Stimulated activated CD4-positive, alpha-beta T cell treated with anti-CD3 and anti-CD28 coated beads, Interleukin-12 subunit alpha, Interleukin-12 subunit beta, amount 100 ng/mL, for 48 hours (primary cell): ENCODE measurements at regions not wholly inside any gene's neighbourhood (a gene's known extent, or its start where the extent isn't known, plus 50 kb on each side); places are given as distances from the start of the nearest gene placed in this dataset.

Experiments
- DNase-seq, 3 donors: peaks; one replicate each; pipeline ENCODE4 v3.0.0-alpha.2; 2020; ENCODE audit warnings: low read depth in 2 of 3, low spot score in 1 of 3

DNA sequence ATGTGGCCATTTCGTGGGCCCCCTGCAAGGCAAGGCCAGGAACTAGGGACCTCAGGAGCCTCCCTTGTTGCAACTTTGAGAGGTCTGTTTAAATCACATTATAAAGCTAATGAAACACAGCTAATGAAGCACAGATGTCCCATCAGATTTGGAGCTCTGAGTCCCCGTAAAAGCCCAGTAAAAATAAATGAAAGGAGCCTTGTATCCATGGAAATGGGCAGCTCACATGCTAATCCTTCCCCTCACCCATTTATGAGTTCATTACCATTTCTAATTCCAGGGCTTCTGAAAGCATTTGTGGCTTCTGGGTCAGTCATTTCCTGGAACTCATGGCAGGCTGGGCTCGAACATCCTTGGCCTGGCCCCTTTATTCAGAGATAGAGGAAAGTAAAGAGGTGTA is 274.8 kb downstream of the SS18 start:
- DNase-seq = no peak

DNA sequence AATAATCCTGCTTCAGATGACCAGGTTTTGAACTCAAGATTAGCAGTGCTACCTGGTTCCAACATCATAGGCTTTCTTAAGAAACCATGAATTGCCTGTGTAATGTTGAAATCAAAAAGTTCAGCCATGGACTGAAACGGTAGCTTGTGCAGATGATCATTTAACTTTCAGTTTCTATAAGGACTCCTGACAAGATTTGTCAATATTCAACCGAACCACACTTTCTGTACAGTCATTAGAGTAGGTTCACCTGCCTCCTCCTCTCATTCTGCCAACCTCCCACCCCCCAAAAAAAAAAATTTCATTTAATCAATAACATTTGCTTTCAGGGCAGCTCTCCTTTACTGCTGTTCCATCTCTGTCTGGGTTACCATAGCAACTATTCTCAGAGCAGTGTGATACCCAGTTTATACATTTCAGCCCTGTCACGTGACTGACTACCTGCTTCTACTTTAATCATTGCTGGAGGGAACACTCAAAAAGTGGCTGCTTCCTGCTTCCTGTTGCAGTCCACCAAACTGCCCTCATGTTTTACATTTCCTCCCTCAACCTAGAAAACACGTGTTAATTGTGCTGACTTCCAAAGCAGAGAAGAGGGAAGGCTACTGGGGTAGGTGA is 275.5 kb downstream of the SS18 start:
- DNase-seq = no peak

DNA sequence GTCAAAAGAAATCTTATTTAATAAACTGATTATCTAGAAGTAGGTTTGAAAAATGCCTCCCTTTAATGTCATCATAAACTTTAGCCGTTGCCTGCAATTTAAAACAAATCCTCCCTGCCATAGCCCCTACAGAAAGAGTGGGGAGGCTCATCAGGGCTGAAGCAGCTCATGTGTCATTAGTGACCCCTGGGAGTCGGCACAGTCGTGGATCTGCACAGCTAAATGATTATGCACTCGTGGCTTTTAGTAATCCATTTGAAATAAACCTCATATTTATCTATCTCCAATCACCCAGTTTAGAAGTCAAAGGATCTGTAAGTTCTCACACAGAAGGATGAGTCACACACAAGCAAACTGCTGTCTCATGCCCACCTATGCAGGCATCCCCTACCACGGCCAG is 277.3 kb downstream of the SS18 start:
- no peak for DNase-seq

DNA sequence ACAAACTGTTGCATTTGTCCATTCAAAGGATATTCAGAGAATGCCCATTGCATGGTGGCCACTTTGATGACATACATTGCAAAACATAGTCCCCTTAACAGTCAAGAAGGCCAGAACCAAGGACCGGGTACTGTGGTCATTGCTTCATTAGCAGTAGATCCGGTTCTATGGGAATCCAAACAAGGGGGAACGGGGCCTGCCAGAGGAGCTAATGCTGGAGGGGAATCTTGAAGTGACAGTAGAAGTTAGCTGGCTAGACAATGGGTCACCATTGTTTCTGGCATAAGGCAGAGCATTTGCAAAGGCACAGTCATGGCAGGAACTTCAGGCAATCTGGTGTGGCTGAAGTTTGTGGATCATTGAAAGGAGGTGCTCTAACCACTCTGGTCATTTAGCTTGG is 279.7 kb downstream of the SS18 start:
- no peak for DNase-seq

DNA sequence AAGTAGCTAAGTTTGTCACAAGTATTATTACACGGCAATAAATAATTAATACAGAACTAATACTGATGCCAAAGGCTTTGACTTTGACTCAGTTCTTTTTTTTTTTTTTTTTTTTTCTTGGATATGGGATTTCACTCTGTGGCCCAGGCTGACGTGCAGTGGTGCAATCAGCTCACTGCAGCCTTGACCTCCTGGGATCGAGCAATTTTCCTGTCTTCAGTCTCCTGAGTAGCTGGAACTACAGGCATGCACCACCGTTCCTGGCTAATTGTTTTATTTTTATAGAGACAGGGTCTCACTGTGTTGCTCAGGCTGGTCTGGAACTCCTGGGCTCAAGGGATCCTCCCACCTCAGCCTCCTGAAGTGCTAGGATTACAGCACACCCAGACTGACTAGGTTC is 284.5 kb downstream of the SS18 start:
- no peak for DNase-seq

DNA sequence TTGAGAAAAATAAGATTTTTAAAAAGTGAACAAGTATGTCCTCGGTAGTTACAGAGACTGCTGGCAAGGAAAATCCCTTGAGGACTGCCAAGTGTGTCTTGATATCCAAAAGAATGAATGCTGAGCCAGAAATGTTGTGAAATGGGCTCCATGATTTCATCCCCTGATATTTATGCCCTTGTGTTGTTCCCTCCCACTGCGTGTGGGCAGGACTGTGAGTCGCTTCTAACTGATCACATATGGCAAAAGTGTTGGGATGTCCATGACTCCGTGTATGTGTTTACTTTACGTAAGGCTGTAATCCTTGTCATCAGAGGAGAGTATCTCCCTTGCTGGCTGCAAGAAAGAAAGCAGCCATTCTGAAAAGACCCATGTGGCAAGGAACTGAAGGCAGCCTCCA is 285.1 kb downstream of the SS18 start:
- DNase-seq = no peak

DNA sequence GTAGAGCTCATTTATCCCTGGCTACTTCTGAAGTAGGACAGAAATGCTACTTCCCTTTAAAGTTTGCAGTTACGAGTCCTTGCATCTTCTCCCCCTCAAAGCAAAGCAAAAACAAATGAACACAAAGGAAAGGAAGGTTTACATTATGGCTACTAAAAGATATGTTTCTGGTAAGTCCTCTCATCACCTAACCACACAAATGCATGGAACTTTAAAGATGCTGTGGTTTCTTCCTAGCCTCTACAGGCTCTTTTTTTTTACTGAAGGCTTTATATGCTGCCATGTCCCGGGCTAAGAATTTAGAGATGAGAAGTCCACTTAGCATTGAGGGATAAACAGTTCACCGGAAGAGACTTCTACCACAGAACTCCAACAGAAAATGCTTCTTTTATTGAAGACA is 291.2 kb downstream of the SS18 start:
- DNase-seq = no peak

DNA sequence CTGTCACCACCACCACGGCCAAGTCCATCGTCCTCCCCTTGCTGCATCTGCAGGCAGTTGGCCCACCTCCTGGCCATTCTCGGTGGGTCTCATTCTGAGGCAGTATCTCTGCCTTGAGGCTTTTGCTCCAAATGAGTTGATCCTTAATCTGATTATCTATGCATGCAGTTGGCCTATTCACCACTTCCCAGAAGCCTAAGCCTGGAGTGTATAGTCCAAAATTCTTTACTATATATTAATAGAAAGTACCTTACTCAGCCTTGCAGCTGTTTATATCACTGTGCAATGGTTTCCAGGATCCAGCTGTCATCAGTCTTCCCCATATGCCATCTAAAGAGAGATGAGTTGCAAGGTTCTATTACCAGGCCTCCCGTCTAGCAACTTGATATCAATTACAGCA is 292.4 kb downstream of the SS18 start:
- DNase-seq = no peak

DNA sequence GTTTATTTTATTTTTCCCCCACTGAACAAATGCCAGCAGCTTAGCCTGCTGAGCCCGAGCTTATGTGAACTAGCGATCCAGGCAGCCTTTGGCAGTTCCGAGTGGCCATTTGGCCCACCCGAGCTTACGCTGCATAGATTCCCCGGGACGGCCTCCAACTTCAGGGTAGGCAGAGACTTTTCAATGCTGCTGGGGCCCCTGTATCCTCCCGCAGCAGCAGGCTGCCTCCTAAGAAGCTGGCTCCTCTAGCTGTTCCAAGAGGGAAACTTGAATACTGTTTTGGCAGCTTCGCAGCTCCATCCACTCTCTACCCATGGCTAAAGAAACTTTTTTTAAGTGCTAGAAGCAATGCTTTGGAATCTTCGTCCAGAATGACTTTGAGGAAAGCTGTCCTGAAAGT is 295.2 kb downstream of the SS18 start:
- DNase-seq = no peak

DNA sequence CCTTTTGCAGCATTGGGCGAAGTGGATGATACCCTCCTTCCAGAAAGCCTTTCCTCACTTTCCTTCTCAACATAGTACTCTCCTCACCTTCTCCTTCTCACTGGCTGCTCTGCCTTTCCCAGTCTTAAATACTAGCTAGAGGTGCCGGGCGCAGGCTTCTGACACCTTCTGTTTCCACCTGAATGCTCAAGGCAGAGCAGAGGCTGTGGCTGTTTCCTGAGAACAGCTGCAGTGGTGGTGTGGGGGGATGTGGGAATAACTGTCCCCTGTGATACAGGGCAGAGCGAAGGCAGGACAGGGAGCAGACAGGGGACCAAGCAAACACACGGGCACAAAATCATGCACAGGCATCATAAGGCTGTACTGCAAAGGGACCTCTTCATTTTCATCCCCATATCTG is 303.1 kb downstream of the SS18 start:
- DNase-seq = no peak

DNA sequence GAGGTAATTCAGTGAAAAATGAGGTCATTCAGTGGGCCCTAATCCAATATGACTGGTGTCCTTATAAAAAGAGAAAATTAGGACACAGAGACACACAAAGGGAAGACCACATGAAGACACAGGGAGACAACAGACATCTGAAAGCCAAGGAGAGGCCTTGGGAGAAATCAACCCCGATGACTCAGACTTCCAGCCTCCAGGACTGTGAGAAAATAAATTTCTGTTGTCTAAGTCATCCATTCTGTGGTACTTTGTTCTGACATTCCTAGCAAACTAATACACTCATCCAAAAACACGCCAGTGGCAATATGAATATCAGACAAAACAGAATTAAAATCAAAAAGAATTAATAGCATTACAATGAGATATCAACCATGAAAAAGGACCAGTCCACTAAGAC is 303.7 kb downstream of the SS18 start:
- no peak for DNase-seq

DNA sequence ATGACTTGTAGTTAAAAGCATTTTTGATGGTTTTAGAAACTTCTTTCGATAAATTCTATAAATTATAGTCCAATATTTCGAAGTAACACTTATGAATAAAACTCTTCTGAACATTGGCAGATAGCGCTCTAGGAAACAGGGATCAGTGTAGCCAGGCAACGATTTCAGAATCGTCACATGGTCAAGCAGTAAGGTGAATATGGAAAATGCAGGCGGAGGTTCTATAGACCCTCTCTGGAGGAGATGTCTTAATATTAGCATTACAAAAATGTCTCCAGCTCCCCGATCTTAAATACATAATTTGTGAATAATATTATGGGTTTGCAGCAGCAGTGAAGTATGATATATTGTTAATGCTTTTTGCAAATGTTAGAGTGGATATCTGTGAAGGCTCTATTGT is 310.3 kb downstream of the SS18 start:
- DNase-seq = no peak

DNA sequence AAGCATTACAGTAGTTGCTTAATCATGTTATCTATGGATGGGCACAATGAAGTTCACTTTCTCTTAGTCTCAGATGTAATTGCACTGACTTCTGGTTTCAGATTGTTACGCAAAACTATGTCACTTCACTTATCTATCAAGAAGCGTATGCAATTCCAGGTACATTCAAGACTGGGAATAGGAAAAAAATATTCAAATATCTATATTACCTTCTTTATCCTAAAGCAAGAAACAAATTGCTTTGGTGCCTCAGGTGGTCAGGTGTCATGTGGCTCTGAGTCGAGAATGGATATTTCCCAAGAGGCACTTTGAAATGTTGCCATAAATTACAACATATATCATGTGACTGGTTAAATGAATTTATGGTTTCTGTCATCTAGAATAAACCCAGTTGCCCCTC is 318.6 kb downstream of the SS18 start:
- no peak for DNase-seq

DNA sequence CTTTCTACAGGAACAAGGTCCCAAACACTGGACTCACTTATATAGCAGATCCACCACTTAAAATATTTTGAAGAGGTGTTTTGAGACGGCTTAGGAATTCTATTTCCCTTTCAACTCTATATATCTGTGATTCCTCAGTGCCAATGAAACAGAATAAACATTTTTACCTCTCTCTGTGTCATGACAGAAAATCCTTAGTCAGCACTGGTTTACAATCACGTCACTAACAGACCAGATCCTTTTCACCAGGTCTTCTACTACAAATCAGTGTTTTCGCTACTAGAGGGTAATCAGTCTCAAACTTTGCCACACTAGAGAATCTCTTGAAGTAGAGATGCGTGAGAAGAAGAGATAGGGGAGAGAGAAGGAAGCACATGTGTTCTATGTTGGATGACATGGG is 325.6 kb downstream of the SS18 start:
- no peak for DNase-seq

DNA sequence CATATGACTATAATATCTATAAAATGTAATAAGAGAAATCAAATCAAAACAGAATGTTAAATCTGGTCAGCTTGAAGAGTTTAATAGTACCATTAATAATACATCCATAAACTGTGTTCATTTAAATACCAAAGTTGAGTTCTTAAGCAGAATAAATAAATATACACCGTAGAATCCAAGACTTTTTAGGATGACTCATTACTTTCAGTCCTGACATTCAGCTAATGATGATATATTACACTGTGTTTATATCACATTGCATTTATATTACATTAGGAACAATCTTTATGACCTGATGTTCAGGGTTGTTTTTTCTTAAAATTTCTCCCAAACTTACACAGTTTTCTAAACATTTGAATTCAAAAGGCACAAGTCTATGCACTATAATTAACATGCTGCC is 331.3 kb downstream of the SS18 start:
- DNase-seq = no peak

DNA sequence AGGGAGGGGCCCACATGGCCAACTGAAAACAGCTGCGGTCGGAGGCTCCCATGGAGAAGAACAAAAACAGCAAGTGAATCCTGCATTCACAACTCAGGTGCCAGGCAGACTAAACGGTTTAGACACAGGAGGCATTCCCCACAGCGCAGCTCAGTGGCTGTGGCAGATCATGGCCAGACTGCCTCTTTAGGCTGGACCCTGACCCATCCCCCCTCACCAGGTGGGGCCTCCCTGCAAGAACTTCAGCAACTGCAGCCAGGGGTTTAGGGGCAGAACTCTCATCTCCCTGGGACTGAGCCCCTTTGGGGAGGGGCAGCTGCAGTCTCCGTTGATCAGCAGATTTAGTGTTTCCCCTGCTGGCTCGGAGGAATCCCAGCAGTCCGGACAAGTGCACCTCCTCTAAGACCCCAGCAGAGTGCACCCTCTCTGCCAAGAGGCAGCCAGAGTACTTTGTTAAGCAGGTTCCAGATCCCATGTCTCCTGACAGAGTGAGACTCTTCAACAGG is 346.7 kb downstream of the SS18 start:
- DNase-seq = no peak

DNA sequence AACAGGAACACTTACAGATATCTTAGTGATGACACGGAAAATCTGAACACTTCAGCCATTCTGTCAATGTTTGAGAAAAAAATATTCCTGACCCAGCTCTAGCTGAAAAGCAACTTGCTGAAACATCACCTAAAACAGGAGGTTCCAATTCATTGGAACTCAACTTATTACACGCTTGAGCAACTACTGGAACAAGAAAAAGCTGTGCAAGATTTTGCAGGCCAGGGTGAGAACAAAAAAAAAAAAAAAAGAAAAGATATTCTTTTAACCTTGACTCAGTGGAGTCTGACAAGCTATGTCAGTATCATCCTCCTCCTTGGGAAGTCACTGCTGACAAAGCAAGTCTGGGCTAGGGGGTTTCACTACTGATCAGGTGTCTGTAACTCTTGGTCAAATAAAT is 351.0 kb downstream of the SS18 start:
- DNase-seq = no peak

DNA sequence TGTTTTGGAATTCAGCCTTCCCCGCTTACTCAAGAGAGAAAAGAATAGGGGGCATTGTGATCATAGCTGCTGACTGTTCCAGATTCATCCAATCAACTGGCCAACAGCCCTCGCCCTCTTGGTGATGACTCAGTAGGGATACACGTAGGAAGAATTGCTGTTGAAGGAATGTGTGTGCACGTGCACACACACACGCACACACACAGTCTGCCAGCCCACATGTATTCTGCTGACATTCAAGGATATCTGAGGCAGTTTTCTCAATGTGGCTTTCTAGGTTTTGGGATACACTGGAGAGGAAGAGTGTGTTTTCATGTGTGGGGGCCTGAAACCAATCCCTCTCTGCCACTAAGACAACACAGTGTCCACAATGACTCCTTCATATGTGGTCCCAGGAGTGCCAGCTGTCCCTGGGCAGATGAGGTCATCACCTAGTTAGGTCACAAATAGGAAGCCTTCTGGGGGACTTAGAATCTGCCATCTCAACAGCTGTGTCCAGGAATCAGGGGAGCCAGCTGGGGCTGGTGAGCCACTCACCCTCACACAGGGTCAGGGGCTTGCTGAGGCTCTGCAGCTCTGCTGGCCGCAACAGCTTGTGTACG is 352.6 kb downstream of the SS18 start:
- no peak for DNase-seq

DNA sequence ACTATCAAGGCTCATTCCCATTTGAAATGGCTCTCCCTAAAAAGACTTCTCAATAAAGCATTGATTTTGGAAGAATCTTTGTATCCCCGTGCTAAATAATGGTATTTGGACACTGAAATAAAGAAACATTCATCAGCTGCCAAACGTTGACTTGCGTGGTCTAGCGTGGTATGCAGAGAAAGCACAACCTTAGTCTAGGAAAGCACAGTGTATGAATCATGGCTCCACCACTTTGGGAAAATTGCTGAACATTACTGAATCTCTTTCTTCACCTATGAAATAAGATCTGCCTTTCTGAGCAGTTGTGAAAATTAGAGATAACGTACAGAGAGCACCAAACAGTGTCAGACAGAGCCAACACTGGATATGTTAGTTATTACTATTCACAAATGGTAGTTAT is 353.9 kb downstream of the SS18 start:
- no peak for DNase-seq

DNA sequence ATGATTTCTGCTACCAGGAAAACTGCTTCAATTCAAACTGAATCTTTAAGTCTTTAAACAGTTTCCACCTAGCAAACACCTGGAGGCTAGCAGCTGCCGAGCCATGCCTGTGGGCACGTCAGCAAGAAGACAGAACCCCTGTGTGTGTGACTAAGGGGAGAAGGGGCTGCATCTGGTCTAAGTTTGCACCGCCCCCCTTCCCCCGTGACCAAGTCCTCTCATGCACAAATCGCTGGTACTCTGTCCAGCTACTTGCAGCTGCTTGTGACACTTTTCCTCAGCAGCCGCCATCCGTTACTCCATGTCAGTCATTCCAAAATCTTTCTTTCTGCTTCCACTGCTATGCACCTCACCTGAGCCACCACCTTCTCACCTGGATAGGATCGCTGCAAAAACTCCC is 355.0 kb downstream of the SS18 start:
- no peak for DNase-seq

DNA sequence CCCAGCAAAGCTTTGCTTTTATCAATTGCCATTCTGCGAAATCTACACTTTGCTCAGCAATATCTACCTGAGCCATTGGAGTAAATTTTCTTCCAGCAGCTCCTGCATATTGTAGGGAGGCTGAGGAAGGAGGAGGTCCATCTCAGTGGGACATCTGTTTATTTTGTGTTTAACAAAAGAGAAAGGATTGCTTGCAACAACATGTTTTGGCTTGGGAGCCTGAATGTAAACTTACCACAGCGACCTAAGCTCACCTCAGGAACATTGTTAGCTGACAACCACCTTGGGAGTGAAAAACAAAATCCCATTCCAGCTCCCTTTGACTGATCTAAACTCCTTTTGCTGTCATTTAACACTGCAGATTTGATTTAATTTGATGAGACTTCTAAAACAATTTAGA is 356.1 kb downstream of the SS18 start:
- no peak for DNase-seq

DNA sequence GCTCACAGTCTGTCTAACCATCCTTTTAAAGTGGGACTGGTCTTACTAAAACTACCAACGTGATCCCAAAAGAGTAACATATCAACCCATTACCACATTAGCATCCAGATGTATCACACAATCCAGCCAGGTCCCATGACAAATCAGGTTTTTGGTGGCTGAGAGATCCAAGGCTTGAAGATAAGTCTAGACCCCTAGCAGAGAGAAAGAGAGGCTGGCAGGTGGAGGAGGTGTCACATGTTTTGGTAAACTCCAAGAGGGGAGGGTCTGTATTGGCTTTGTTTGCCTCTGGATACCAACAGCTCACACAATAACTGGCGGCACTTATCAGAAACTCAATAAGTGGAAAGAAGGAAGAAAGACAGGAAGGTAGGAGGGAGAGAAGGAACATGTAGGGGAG is 357.6 kb downstream of the SS18 start:
- DNase-seq = no peak

DNA sequence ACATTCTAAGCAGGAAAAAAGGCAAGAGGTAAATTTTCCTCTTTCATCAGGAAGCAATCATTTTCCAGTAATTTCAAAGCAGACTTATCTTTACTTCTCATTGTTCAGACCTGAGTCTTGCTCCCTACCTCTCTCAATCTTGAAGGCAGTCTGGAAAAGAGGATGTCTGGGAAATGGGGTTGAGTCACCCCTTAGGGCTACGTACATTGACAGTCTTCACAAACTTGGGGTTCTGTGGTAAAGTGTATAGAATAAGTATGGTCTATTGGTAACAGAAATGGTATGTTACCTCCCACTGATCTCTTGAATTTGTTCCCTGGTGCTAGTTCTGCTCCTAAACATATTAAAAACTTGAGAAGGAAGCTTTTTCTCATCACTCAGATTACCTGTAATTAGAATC is 361.3 kb downstream of the SS18 start:
- no peak for DNase-seq
